ENCODE measurements at regions not wholly inside any gene's neighbourhood (a gene's known extent, or its start where the extent isn't known, plus 50 kb on each side); places are given as distances from the start of the nearest gene placed in this dataset.

- no peak for DNase-seq (ENCODE audit: low read depth, low spot score)
- H3K4me3 ChIP-seq (ENCODE audit: low read depth in 2 of 2, low read length in 2 of 2), result no peak overlapping the region
- in situ Hi-C loops (cut with HindIII; ENCODE audit: low pct_unique_long_range_greater_than_20kb, low sequenced_read_pairs), result no loop called here
- H3K9me3 ChIP-seq (ENCODE audit: control insufficient read depth, insufficient read depth, low read depth, low read length), result no peaks in the 10 kb centered on the region
- no peaks in the 10 kb centered on the region for H3K36me3 ChIP-seq (ENCODE audit: control insufficient read depth, insufficient read depth, low read length)
- BruUV-seq (replicated peaks), result no TSS peak
- ChIA-PET POLR2A (no interaction called here), CTCF (no interaction called here)
- no peak overlapping the region for H3K27ac ChIP-seq (ENCODE audit: low read length)
- intact Hi-C loops (cut with micrococcal nuclease; ENCODE audit: unreplicated experiment), result no loop called here
- no peaks in the 10 kb centered on the region for H3K27me3 ChIP-seq (ENCODE audit: control insufficient read depth, insufficient read depth, low read length)
- no peaks in the 10 kb centered on the region for H3K4me1 ChIP-seq (ENCODE audit: control insufficient read depth, insufficient read depth, low read length)
- no peak for TF ChIP-seq TCF7L2 (IDR thresholded peaks at IDR 0.05; ENCODE audit: low read depth, low read length)
- TF ChIP-seq REST (IDR thresholded peaks at IDR 0.05; ENCODE audit: insufficient read depth in 1 of 2, low read depth in 2 of 2, low read length in 1 of 2), result no peak
- ATAC-seq, result no peak
These were observed 1802.7 kb downstream of the SUCLG1 start for GRCh38 chr2:82656420-82656819.

- Histone ChIP-seq H3K36me3 (ENCODE audit: control insufficient read depth, insufficient read depth, low read length) (no peaks in the 10 kb centered on the region), H3K4me3 (ENCODE audit: low read depth in 2 of 2, low read length in 2 of 2) (no peak overlapping the region), H3K27ac (ENCODE audit: low read length) (no peak overlapping the region), H3K27me3 (ENCODE audit: control insufficient read depth, insufficient read depth, low read length) (no peaks in the 10 kb centered on the region), H3K9me3 (ENCODE audit: control insufficient read depth, insufficient read depth, low read depth, low read length) (no peaks in the 10 kb centered on the region), H3K4me1 (ENCODE audit: control insufficient read depth, insufficient read depth, low read length) (no peaks in the 10 kb centered on the region)
- in situ Hi-C loops (cut with HindIII; ENCODE audit: low pct_unique_long_range_greater_than_20kb, low sequenced_read_pairs), result no loop called here
- BruUV-seq (replicated peaks), result no TSS peak
- TF ChIP-seq CTCF (IDR thresholded peaks at IDR 0.05) (no peak), SIN3A (IDR thresholded peaks at IDR 0.05; ENCODE audit: borderline replicate concordance, insufficient read depth, low read depth, low read length) (no peak), TCF7L2 (IDR thresholded peaks at IDR 0.05; ENCODE audit: low read depth, low read length) (no peak), REST (IDR thresholded peaks at IDR 0.05; ENCODE audit: insufficient read depth in 1 of 2, low read depth in 2 of 2, low read length in 1 of 2) (no peak), POLR2AphosphoS5 (IDR thresholded peaks at IDR 0.05; ENCODE audit: low read depth, low read length) (no peak)
- ATAC-seq (no peak), DNase-seq (ENCODE audit: low read depth, low spot score) (no peak)
- intact Hi-C loops (cut with micrococcal nuclease; ENCODE audit: unreplicated experiment), result no loop called here
- CTCF ChIA-PET, result no interaction called here
- POLR2A ChIA-PET, result no interaction called here
These were observed 1807.0 kb downstream of the SUCLG1 start for GRCh38 chr2:82652117-82652516.

Measured in Panc1 (cell line).